Endothelial cell (in vitro differentiated cells): ENCODE measurements at regions not wholly inside any gene's neighbourhood (a gene's known extent, or its start where the extent isn't known, plus 50 kb on each side); places are given as distances from the start of the nearest gene placed in this dataset.

Experiments used
- DNase-seq: peaks from one replicate; pipeline ENCODE4 v3.0.0; 2021; ENCODE audit warnings: low spot score
- H3K27ac Mint-ChIP-seq: one replicate; pipeline ENCODE4 v1.8.0; 2021; ENCODE audit warnings: mixed read lengths, inconsistent platforms; ENCODE audit not compliant: unreplicated experiment
- H3K27me3 Mint-ChIP-seq: one replicate; pipeline ENCODE4 v1.8.0; 2021; ENCODE audit warnings: mild to moderate bottlenecking, moderate library complexity, mixed read lengths, inconsistent platforms; ENCODE audit not compliant: unreplicated experiment
- H3K36me3 Mint-ChIP-seq: one replicate; pipeline ENCODE4 v1.8.0; 2021; ENCODE audit warnings: mild to moderate bottlenecking, low read depth, mixed read lengths, inconsistent platforms; ENCODE audit not compliant: unreplicated experiment
- H3K4me1 Mint-ChIP-seq: one replicate; pipeline ENCODE4 v1.8.0; 2021; ENCODE audit warnings: mild to moderate bottlenecking, mixed read lengths, inconsistent platforms; ENCODE audit not compliant: unreplicated experiment
- H3K4me3 Mint-ChIP-seq: one replicate; pipeline ENCODE4 v1.8.0; 2021; ENCODE audit warnings: mild to moderate bottlenecking, mixed read lengths, inconsistent platforms; ENCODE audit not compliant: unreplicated experiment
- H3K9me3 Mint-ChIP-seq: one replicate; pipeline ENCODE4 v1.8.0; 2021; ENCODE audit warnings: mixed read lengths, inconsistent platforms; ENCODE audit not compliant: unreplicated experiment
- TF ChIP-seq, protein P1 (sequence below): fragments of 200-600 bp; sonication (generic); IDR thresholded peaks from one replicate; pipeline ENCODE4 v1.5.0; 2021; ENCODE audit warnings: antibody characterized with exemption; ENCODE audit not compliant: unreplicated experiment

DNA sequence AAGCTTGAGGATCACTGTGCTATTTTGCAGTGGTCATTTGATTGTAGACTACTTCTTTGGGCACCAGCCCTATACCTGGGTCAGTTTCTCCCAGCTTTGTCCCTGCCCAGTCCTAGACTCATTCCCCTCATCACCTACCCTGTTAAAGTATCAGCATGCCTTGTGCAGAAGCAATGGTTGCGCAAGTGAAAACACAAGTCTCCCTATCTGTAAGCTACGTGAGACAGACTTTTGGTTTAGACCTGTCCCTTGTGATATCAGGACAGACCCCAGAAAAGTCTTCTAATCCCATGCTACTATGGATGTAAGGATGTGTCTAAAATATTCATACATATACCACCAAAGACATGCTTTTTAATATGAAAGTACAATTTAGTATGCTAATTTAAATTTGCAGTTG is 88.8 kb upstream of the ATP2B1 start:
- DNase-seq, result no peak
- H3K27ac Mint-ChIP-seq, result no peak overlapping the region
- TF ChIP-seq, protein P1, sequence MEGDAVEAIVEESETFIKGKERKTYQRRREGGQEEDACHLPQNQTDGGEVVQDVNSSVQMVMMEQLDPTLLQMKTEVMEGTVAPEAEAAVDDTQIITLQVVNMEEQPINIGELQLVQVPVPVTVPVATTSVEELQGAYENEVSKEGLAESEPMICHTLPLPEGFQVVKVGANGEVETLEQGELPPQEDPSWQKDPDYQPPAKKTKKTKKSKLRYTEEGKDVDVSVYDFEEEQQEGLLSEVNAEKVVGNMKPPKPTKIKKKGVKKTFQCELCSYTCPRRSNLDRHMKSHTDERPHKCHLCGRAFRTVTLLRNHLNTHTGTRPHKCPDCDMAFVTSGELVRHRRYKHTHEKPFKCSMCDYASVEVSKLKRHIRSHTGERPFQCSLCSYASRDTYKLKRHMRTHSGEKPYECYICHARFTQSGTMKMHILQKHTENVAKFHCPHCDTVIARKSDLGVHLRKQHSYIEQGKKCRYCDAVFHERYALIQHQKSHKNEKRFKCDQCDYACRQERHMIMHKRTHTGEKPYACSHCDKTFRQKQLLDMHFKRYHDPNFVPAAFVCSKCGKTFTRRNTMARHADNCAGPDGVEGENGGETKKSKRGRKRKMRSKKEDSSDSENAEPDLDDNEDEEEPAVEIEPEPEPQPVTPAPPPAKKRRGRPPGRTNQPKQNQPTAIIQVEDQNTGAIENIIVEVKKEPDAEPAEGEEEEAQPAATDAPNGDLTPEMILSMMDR, result no peak
- H3K4me3 Mint-ChIP-seq, result no peak overlapping the region
- H3K4me1 Mint-ChIP-seq, result no peaks in the 10 kb centered on the region
- no peaks in the 10 kb centered on the region for H3K36me3 Mint-ChIP-seq
- peaks cover 5% of the 10 kb centered on the region for H3K27me3 Mint-ChIP-seq
- no peaks in the 10 kb centered on the region for H3K9me3 Mint-ChIP-seq

DNA sequence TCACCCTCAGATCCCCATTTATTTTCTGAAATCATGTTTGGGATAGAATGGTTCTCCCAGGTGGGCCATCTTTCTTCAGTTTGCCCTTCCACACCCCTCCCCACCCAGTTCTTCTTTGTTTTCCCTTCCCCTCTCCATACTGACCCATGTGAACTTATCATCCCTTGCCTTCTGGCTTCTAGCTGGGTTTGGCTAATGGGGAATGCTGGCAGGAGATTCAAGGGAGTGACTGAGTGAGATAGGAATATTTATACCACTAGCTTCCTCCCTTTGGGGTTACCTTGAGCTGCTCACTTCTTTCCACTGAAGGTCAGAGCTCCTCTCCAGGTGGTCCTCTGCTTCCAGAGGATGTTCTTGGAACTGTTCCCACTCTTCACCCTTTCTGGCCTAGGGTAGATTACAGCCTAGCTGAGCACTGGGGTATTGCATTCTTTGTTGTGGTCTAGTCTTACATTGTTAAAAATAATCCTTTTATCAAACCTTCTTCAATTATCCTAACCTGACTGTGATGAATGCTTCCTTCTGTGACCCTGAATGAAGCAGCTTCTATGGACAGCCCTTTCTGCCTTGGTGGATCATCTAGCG is 88.3 kb upstream of the ATP2B1 start:
- DNase-seq, result no peak
- Mint-ChIP-seq H3K27me3 (peaks cover 5% of the 10 kb centered on the region), H3K36me3 (no peaks in the 10 kb centered on the region), H3K4me1 (no peaks in the 10 kb centered on the region), H3K9me3 (no peaks in the 10 kb centered on the region), H3K27ac (no peak overlapping the region), H3K4me3 (no peak overlapping the region)
- TF ChIP-seq, protein P1, result no peak

DNA sequence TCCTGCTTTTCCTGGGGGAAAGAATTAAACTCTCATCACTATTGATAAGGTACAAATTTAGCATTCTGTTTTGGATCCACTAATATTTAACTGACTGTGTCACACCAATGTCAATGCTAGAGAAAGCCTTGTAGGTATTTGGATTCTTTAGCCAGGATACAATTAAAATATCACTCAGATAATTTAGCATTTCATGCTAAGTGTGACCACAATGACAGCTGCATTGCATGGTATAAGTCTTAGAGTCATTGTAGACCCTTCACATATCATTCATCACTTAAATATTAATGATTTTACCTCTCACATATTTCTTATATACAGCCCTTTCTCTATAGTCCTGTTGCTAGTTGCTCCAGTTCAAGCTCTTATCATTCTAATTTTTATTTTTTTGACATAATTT is 85.3 kb upstream of the ATP2B1 start:
- Mint-ChIP-seq H3K9me3 (no peaks in the 10 kb centered on the region), H3K4me1 (no peaks in the 10 kb centered on the region), H3K27ac (no peak overlapping the region), H3K36me3 (no peaks in the 10 kb centered on the region), H3K4me3 (no peak overlapping the region), H3K27me3 (peaks cover 5% of the 10 kb centered on the region)
- no peak for DNase-seq
- TF ChIP-seq, protein P1, result no peak

DNA sequence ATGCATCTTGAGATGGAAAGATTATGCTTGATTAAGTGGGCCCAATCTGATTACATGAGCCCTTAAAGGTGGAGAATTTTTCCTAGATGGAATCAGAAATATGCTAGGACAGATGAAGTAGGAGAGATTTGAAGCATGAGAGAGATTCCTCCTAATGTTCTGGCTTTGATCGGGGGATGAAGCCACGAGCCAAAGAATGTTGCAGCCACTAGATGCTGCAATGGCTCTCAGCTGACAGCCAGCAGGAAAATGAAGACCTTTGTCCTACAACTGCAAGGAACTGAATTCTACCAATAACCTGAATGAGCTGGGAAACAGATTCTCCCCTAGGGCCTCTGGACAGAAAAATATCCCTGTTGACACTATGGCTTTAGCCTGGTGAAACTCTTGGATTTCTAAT is 82.6 kb upstream of the ATP2B1 start:
- Mint-ChIP-seq H3K4me1 (no peaks in the 10 kb centered on the region), H3K9me3 (peaks cover 7% of the 10 kb centered on the region), H3K36me3 (peaks cover 10% of the 10 kb centered on the region), H3K27me3 (peaks cover 5% of the 10 kb centered on the region), H3K27ac (no peak overlapping the region), H3K4me3 (no peak overlapping the region)
- TF ChIP-seq, protein P1, result no peak
- DNase-seq, result no peak

DNA sequence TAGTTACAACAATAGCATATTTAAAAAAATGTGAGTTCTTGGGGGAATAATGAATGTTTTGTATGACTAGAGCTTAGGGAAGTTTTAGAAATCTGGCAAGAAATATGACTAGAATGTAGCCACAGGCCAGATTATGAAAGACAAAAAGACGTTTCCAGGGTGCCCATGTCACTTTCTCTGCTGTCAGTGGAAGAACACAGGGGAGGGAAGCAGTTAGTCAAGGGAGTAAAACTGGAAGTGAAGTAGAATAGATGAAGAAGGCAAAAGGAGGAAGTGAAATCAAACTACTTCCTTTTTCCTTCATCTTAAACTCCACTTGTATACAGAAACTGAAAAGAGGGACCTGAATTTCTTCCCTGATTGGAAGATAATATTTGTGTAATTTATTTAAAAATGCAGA is 81.2 kb upstream of the ATP2B1 start:
- no peaks in the 10 kb centered on the region for H3K4me1 Mint-ChIP-seq
- no peaks in the 10 kb centered on the region for H3K27me3 Mint-ChIP-seq
- H3K27ac Mint-ChIP-seq, result peak overlapping the region; percentile 7
- H3K4me3 Mint-ChIP-seq, result no peak overlapping the region
- peaks cover 10% of the 10 kb centered on the region for H3K36me3 Mint-ChIP-seq
- TF ChIP-seq, protein P1, result no peak
- DNase-seq, result no peak
- peaks cover 14% of the 10 kb centered on the region for H3K9me3 Mint-ChIP-seq
